ENCODE measurements at regions not wholly inside any gene's neighbourhood (a gene's known extent, or its start where the extent isn't known, plus 50 kb on each side); places are given as distances from the start of the nearest gene placed in this dataset.

GRCh38 chr18:10139783-10140410 lies 226.1 kb downstream of the VAPA start:
- Histone ChIP-seq H3K9ac (ENCODE audit: low read depth in 2 of 2, low read length in 2 of 2) (no peak overlapping the region), H3K36me3 (no peaks in the 10 kb centered on the region), H3K27ac (no peak overlapping the region), H3K9me3 (no peaks in the 10 kb centered on the region), H3K4me3 (no peak overlapping the region), H3K4me1 (peaks cover 6% of the 10 kb centered on the region), H3K27me3 (no peaks in the 10 kb centered on the region)
- intact Hi-C loops (cut with DNase I) = no loop called here
- no peak for DNase-seq
- no peak for TF ChIP-seq CTCF (IDR thresholded peaks at IDR 0.05)

GRCh38 chr18:10140461-10141282 lies 226.9 kb downstream of the VAPA start:
- peak; percentile 38 for DNase-seq
- no peak for TF ChIP-seq CTCF (IDR thresholded peaks at IDR 0.05)

GRCh38 chr18:10141559-10141958 lies 227.7 kb downstream of the VAPA start:
- no peak for TF ChIP-seq CTCF (IDR thresholded peaks at IDR 0.05)
- H3K4me1 ChIP-seq = peaks cover 6% of the 10 kb centered on the region
- H3K4me3 ChIP-seq = no peak overlapping the region
- H3K27me3 ChIP-seq = no peaks in the 10 kb centered on the region
- H3K9ac ChIP-seq (ENCODE audit: low read depth in 2 of 2, low read length in 2 of 2) = no peak overlapping the region
- H3K27ac ChIP-seq = no peak overlapping the region
- no peaks in the 10 kb centered on the region for H3K36me3 ChIP-seq
- DNase-seq = no peak
- intact Hi-C loops (cut with DNase I) = no loop called here
- no peaks in the 10 kb centered on the region for H3K9me3 ChIP-seq

More at GRCh38 chr18:10140461-10141282, 226.9 kb downstream of the VAPA start:
- no peaks in the 10 kb centered on the region for H3K36me3 ChIP-seq
- H3K4me3 ChIP-seq = no peak overlapping the region
- peaks cover 6% of the 10 kb centered on the region for H3K4me1 ChIP-seq
- H3K27ac ChIP-seq = no peak overlapping the region
- no peaks in the 10 kb centered on the region for H3K27me3 ChIP-seq
- no peak overlapping the region for H3K9ac ChIP-seq (ENCODE audit: low read depth in 2 of 2, low read length in 2 of 2)
- intact Hi-C loops (cut with DNase I) = no loop called here
- H3K9me3 ChIP-seq = no peaks in the 10 kb centered on the region

- no peak for DNase-seq
- no peak overlapping the region for H3K27ac ChIP-seq
- H3K4me3 ChIP-seq = no peak overlapping the region
- no peaks in the 10 kb centered on the region for H3K9me3 ChIP-seq
- H3K9ac ChIP-seq (ENCODE audit: low read depth in 2 of 2, low read length in 2 of 2) = no peak overlapping the region
- H3K36me3 ChIP-seq = no peaks in the 10 kb centered on the region
- TF ChIP-seq CTCF (IDR thresholded peaks at IDR 0.05) = no peak
- no peaks in the 10 kb centered on the region for H3K27me3 ChIP-seq
- peaks cover 6% of the 10 kb centered on the region for H3K4me1 ChIP-seq
- intact Hi-C loops (cut with DNase I) = no loop called here
Observed at GRCh38 chr18:10142056-10142455, 228.2 kb downstream of the VAPA start.

- H3K27ac ChIP-seq = no peak overlapping the region
- no peak for DNase-seq
- no peak for TF ChIP-seq CTCF (IDR thresholded peaks at IDR 0.05)
- H3K4me1 ChIP-seq = peaks cover 6% of the 10 kb centered on the region
- intact Hi-C loops (cut with DNase I) = no loop called here
- H3K9ac ChIP-seq (ENCODE audit: low read depth in 2 of 2, low read length in 2 of 2) = no peak overlapping the region
- no peaks in the 10 kb centered on the region for H3K27me3 ChIP-seq
- no peak overlapping the region for H3K4me3 ChIP-seq
- no peaks in the 10 kb centered on the region for H3K9me3 ChIP-seq
- no peaks in the 10 kb centered on the region for H3K36me3 ChIP-seq
Observed at GRCh38 chr18:10142496-10143160, 228.8 kb downstream of the VAPA start.

Data from colonic mucosa (tissue), 4 donors.